ENCODE measurements at regions not wholly inside any gene's neighbourhood (a gene's known extent, or its start where the extent isn't known, plus 50 kb on each side); places are given as distances from the start of the nearest gene placed in this dataset.

- no peak for TF ChIP-seq CTCF (IDR thresholded peaks at IDR 0.05)
- TF ChIP-seq POLR2A (IDR thresholded peaks at IDR 0.05): no peak
Observed at GRCh38 chr9:99471033-99471432, 249.0 kb downstream of the SEC61B start.
